Hepatocyte (in vitro differentiated cells): ENCODE measurements at regions not wholly inside any gene's neighbourhood (a gene's known extent, or its start where the extent isn't known, plus 50 kb on each side); places are given as distances from the start of the nearest gene placed in this dataset.
"Not testable (repeated sequence)": the region's sequence is repeated elsewhere in the genome, so short reads cannot be mapped to it uniquely, and the experiment has no call there.

Experiments
- DNase-seq: peaks from one replicate; pipeline ENCODE4 v3.0.0-alpha.2; 2016; ENCODE audit warnings: low spot score
- H2AFZ ChIP-seq: fragments of 200-600 bp; sonication (generic); 2 replicates; pipeline ENCODE4 v1.6.0; 2016; ENCODE audit warnings: antibody characterized with exemption, mild to moderate bottlenecking
- H3K27ac ChIP-seq: fragments of 200-600 bp; sonication (generic); 2 replicates; pipeline ENCODE4 v1.5.1; 2016; ENCODE audit warnings: mild to moderate bottlenecking
- H3K27me3 ChIP-seq: fragments of 200-600 bp; sonication (generic); 2 replicates; pipeline ENCODE4 v1.6.1; 2016
- H3K36me3 ChIP-seq: fragments of 200-600 bp; sonication (generic); replicated peaks from 2 replicates; pipeline ENCODE4 v1.5.1; 2016; ENCODE audit warnings: low read depth; ENCODE audit not compliant: insufficient read depth
- H3K4me1 ChIP-seq: fragments of 200-600 bp; sonication (generic); 2 replicates; pipeline ENCODE4 v1.5.1; 2016; ENCODE audit warnings: mild to moderate bottlenecking, moderate library complexity; ENCODE audit not compliant: insufficient read depth
- H3K4me2 ChIP-seq: fragments of 200-600 bp; sonication (generic); 2 replicates; pipeline ENCODE4 v1.6.0; 2016
- H3K4me3 ChIP-seq: fragments of 200-600 bp; sonication (generic); 2 replicates; pipeline ENCODE4 v1.5.1; 2016; ENCODE audit warnings: mild to moderate bottlenecking
- H3K79me2 ChIP-seq: fragments of 200-600 bp; sonication (generic); 2 replicates; pipeline ENCODE4 v1.6.0; 2017; ENCODE audit warnings: mild to moderate bottlenecking
- H3K9me2 ChIP-seq: fragments of 200-600 bp; sonication (generic); replicated peaks from 2 replicates; pipeline ENCODE4 v1.6.0; 2017; ENCODE audit warnings: mild to moderate bottlenecking; ENCODE audit not compliant: insufficient read depth
- H3K9me3 ChIP-seq: fragments of 200-600 bp; sonication (generic); 2 replicates; pipeline ENCODE4 v1.5.1; 2016; ENCODE audit warnings: low read depth, mild to moderate bottlenecking
- H4K20me1 ChIP-seq: fragments of 200-600 bp; sonication (generic); 2 replicates; pipeline ENCODE4 v1.6.0; 2016; ENCODE audit warnings: mild to moderate bottlenecking; ENCODE audit not compliant: insufficient read depth, poor library complexity, severe bottlenecking
- EZH2 ChIP-seq: fragments of 200-600 bp; sonication (generic); IDR thresholded peaks from 2 replicates; pipeline ENCODE4 v1.6.1; 2016; ENCODE audit warnings: antibody characterized with exemption, mild to moderate bottlenecking, borderline replicate concordance
- EZH2phosphoT487 ChIP-seq: fragments of 200-600 bp; sonication (generic); IDR thresholded peaks from one replicate; pipeline ENCODE4 v1.6.1; 2018; ENCODE audit warnings: antibody characterized with exemption, mild to moderate bottlenecking, low read depth, moderate library complexity; ENCODE audit not compliant: unreplicated experiment, severe bottlenecking
- WGBS: methylation state at CpG from one replicate; pipeline ENCODE4 v1.1.6; 2016; ENCODE audit warnings: low lambda C conversion rate; ENCODE audit errors: missing lambda C conversion rate; 5-methylcytosine and 5-hydroxymethylcytosine counted together
- TF ChIP-seq, protein P1 (sequence below): fragments of 200-600 bp; sonication (generic); IDR thresholded peaks from 2 replicates; pipeline ENCODE4 v1.5.1; 2016; ENCODE audit warnings: antibody characterized with exemption, mild to moderate bottlenecking; ENCODE audit not compliant: poor library complexity

GRCh38 chr16:5239472-5240277 is 142.1 kb upstream of the EEF2KMT start:
- H3K4me1 ChIP-seq, H3K27ac ChIP-seq, H3K9me3 ChIP-seq, H4K20me1 ChIP-seq, H3K9me2 ChIP-seq, H3K27me3 ChIP-seq, H3K4me3 ChIP-seq, H3K36me3 ChIP-seq, H3K79me2 ChIP-seq, H2AFZ ChIP-seq: not testable (repeated sequence)
- 0% methylated on average over 28 of the region's 89 CpGs for WGBS
- DNase-seq, result peak; percentile 58
- peak overlapping the region; percentile 87 for H3K4me2 ChIP-seq
- TF ChIP-seq, protein P1, sequence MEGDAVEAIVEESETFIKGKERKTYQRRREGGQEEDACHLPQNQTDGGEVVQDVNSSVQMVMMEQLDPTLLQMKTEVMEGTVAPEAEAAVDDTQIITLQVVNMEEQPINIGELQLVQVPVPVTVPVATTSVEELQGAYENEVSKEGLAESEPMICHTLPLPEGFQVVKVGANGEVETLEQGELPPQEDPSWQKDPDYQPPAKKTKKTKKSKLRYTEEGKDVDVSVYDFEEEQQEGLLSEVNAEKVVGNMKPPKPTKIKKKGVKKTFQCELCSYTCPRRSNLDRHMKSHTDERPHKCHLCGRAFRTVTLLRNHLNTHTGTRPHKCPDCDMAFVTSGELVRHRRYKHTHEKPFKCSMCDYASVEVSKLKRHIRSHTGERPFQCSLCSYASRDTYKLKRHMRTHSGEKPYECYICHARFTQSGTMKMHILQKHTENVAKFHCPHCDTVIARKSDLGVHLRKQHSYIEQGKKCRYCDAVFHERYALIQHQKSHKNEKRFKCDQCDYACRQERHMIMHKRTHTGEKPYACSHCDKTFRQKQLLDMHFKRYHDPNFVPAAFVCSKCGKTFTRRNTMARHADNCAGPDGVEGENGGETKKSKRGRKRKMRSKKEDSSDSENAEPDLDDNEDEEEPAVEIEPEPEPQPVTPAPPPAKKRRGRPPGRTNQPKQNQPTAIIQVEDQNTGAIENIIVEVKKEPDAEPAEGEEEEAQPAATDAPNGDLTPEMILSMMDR, result peak; percentile 16

DNA sequence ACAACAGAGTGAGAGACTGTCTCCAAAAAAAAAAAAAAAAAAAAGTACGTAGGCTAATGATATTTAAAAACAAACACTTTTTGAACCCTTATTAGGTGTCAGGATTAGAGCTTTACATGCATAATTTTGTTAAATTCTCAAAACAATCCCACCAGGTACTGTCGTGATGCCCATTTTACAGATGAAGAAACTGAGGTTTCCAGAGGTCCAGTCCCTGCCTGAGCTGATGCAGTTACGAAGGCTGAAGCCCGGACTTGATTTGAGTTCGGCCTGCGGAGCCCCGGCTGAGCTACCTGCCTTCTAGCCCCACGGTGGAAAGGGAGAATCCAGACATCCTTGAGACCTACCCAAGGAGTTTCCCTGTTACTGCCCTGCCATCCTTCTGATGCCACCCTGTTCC is 137.5 kb upstream of the EEF2KMT start:
- DNase-seq, result no peak
- WGBS, result 95% methylated on average over 8 of the region's 8 CpGs

DNA sequence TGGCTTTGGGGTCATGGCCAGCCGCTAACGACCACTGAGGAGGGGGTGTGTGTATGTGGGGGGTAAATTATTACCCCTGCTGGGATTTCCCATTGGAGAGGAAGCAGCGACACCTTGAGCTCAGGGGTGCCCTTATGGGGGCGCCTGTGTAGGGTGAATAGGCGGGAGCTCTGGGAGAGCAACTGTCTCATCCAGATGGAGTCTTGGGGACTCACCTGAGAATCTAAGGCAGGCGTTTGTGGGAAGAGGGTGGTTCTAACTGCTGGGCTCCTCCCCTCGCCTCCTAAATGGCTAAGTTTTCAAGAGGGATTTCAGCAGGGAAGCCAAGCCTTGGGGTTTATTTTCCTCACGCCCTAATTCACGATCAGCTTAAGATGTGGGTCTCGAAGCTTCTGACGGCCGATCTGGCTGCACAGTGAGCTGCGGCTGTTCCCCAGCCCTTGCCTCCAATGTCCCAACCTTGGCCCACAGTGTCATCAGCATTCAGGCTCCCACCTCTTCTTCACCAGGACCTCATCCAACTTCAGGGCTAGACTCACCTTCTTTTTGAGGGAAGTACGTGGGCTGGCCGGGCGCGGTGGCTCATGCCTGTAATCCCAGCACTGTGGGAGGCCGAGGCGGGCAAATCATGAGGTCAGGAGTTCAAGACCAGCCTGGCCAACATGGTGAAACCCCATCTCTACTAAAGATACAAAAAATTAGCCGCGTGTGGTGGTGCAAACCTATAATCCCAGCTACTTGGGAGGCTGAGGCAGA is 136.9 kb upstream of the EEF2KMT start:
- TF ChIP-seq EZH2 (no peak), EZH2phosphoT487 (no peak)
- TF ChIP-seq, protein P1, result no peak
- no peaks in the 10 kb centered on the region for H3K27me3 ChIP-seq

More for the DNA sequence above, 137.5 kb upstream of the EEF2KMT start:
- no peaks in the 10 kb centered on the region for H3K79me2 ChIP-seq
- no peak overlapping the region for H3K27ac ChIP-seq
- no peak overlapping the region for H3K4me3 ChIP-seq
- no peaks in the 10 kb centered on the region for H3K4me1 ChIP-seq
- no peak for TF ChIP-seq EZH2
- TF ChIP-seq, protein P1, result no peak
- no peak for TF ChIP-seq EZH2phosphoT487
- no peaks in the 10 kb centered on the region for H4K20me1 ChIP-seq
- H3K9me3 ChIP-seq, result no peaks in the 10 kb centered on the region
- H3K36me3 ChIP-seq, result no peaks in the 10 kb centered on the region
- H3K9me2 ChIP-seq, result no peaks in the 10 kb centered on the region
- no peak overlapping the region for H3K4me2 ChIP-seq
- no peaks in the 10 kb centered on the region for H3K27me3 ChIP-seq
- no peak overlapping the region for H2AFZ ChIP-seq

More for the DNA sequence above, 136.9 kb upstream of the EEF2KMT start:
- no peaks in the 10 kb centered on the region for H3K9me2 ChIP-seq
- H4K20me1 ChIP-seq, result no peaks in the 10 kb centered on the region
- H3K9me3 ChIP-seq, result no peaks in the 10 kb centered on the region
- no peaks in the 10 kb centered on the region for H3K36me3 ChIP-seq
- no peak overlapping the region for H2AFZ ChIP-seq
- no peak overlapping the region for H3K4me3 ChIP-seq
- 85% methylated on average over 21 of the region's 21 CpGs for WGBS
- H3K4me1 ChIP-seq, result no peaks in the 10 kb centered on the region
- no peaks in the 10 kb centered on the region for H3K79me2 ChIP-seq
- H3K4me2 ChIP-seq, result no peak overlapping the region
- H3K27ac ChIP-seq, result no peak overlapping the region
- DNase-seq, result no peak
